IMR-90 (cell line): ENCODE measurements at regions not wholly inside any gene's neighbourhood (a gene's known extent, or its start where the extent isn't known, plus 50 kb on each side); places are given as distances from the start of the nearest gene placed in this dataset.

Source experiments
- ATAC-seq: fragments of 200-7000 bp; cut with Tn5 transposase; 2 replicates; pipeline ENCODE4 v1.9.1; 2020; ENCODE audit warnings: low read depth, mild to moderate bottlenecking, moderate library complexity
- BruUV-seq: library from RNA; stranded (reverse); fragments of 400-500 nt; replicated peaks from 2 replicates; lab custom pipeline; 2021; lab: Mats Ljungman, UMichigan
- CTCF ChIA-PET: fragments of 300-600 bp; formaldehyde crosslinking; extraction: SDS; loops from one replicate; lab custom pipeline; 2021; ENCODE audit warnings: antibody characterized with exemption; lab: Yijun Ruan, JAX
- POLR2A ChIA-PET: fragments of 300-600 bp; sonication (Branson Sonifier 250); formaldehyde crosslinking; loops from one replicate; lab custom pipeline; 2022; ENCODE audit warnings: antibody characterized with exemption; ENCODE audit not compliant: unreplicated experiment; lab: Charles Lee
- DNase-seq: peaks from one replicate; pipeline ENCODE4 v3.0.0; 2013
- H2AFZ ChIP-seq: replicated peaks from 2 replicates; pipeline ENCODE3; 2013; ENCODE audit warnings: low read length, mild to moderate bottlenecking; ENCODE audit not compliant: poor library complexity
- H2AK5ac ChIP-seq: 2 replicates; pipeline ENCODE4 v1.6.1; 2013; ENCODE audit warnings: low read depth, low read length, inconsistent platforms
- H2AK9ac ChIP-seq: replicated peaks from 2 replicates; pipeline ENCODE3; 2013; ENCODE audit warnings: mild to moderate bottlenecking, low read depth, low read length, moderate library complexity; ENCODE audit not compliant: poor library complexity
- H2BK120ac ChIP-seq: 2 replicates; pipeline ENCODE4 v1.6.1; 2013; ENCODE audit warnings: low read depth, low read length, inconsistent platforms
- H2BK15ac ChIP-seq: 3 replicates; pipeline ENCODE4 v1.6.1; 2013; ENCODE audit warnings: low read depth, low read length, inconsistent platforms
- H2BK20ac ChIP-seq: 2 replicates; pipeline ENCODE4 v1.6.1; 2013; ENCODE audit warnings: low read depth, mild to moderate bottlenecking, inconsistent platforms, low read length, moderate library complexity
- H2BK5ac ChIP-seq: 2 replicates; pipeline ENCODE4 v1.6.1; 2013; ENCODE audit warnings: mild to moderate bottlenecking, low read depth, low read length, inconsistent platforms; ENCODE audit not compliant: poor library complexity, severe bottlenecking
- H3K14ac ChIP-seq: replicated peaks from 2 replicates; pipeline ENCODE4 v1.6.1; 2013; ENCODE audit warnings: low read depth, low read length, inconsistent platforms
- H3K18ac ChIP-seq: 2 replicates; pipeline ENCODE4 v1.6.1; 2013; ENCODE audit warnings: low read depth, low read length, control low read depth
- H3K23ac ChIP-seq: 2 replicates; pipeline ENCODE4 v1.6.1; 2013; ENCODE audit warnings: low read depth, low read length, inconsistent platforms
- H3K27ac ChIP-seq: 2 replicates; pipeline ENCODE4 v1.5.1; 2013; ENCODE audit warnings: mild to moderate bottlenecking, control low read depth, low read length; ENCODE audit not compliant: insufficient read depth
- H3K27me3 ChIP-seq: 2 replicates; pipeline ENCODE4 v1.6.1; 2013; ENCODE audit warnings: low read length; ENCODE audit not compliant: control insufficient read depth, insufficient read depth
- H3K36me3 ChIP-seq: 2 replicates; pipeline ENCODE4 v1.6.1; 2013; ENCODE audit warnings: low read length, mixed read lengths; ENCODE audit not compliant: control insufficient read depth, insufficient read depth
- H3K4ac ChIP-seq: 2 replicates; pipeline ENCODE4 v1.6.1; 2013; ENCODE audit warnings: low read depth, low read length, inconsistent platforms
- H3K4me1 ChIP-seq: 2 replicates; pipeline ENCODE4 v1.6.1; 2013; ENCODE audit warnings: low read length, mixed read lengths; ENCODE audit not compliant: control insufficient read depth, insufficient read depth
- H3K4me2 ChIP-seq: 2 replicates; pipeline ENCODE4 v1.6.1; 2013; ENCODE audit warnings: low read depth, mild to moderate bottlenecking, control low read depth, low read length, moderate library complexity
- H3K4me3 ChIP-seq: 2 replicates; pipeline ENCODE4 v1.5.1; 2013; ENCODE audit warnings: low read depth, mild to moderate bottlenecking, control low read depth, low read length, moderate library complexity; ENCODE audit not compliant: insufficient read depth
- H3K56ac ChIP-seq: 2 replicates; pipeline ENCODE4 v1.6.1; 2013; ENCODE audit warnings: low read length, inconsistent platforms; ENCODE audit not compliant: insufficient read depth; ENCODE audit errors: extremely low read depth
- H3K79me1 ChIP-seq, 2 experiments: 2 replicates each; pipeline ENCODE4 v1.6.1; 2013; ENCODE audit warnings: low read length in 2 of 2, inconsistent platforms in 1 of 2, low read depth in 1 of 2
- H3K9ac ChIP-seq: 2 replicates; pipeline ENCODE4 v1.6.1; 2013; ENCODE audit warnings: low read depth, low read length, control low read depth
- H3K9me1 ChIP-seq: 2 replicates; pipeline ENCODE4 v1.6.1; 2013; ENCODE audit warnings: low read length, inconsistent platforms; ENCODE audit not compliant: insufficient read depth
- H3K9me3 ChIP-seq: 2 replicates; pipeline ENCODE4 v1.6.1; 2013; ENCODE audit warnings: low read length; ENCODE audit not compliant: control insufficient read depth, insufficient read depth
- H4K20me1 ChIP-seq: 2 replicates; pipeline ENCODE4 v1.6.1; 2013; ENCODE audit warnings: low read length, inconsistent platforms; ENCODE audit not compliant: insufficient read depth
- H4K5ac ChIP-seq: 2 replicates; pipeline ENCODE4 v1.6.1; 2013; ENCODE audit warnings: mild to moderate bottlenecking, low read depth, low read length, control low read depth
- H4K8ac ChIP-seq, 2 experiments: 2 replicates each; pipeline ENCODE4 v1.6.1; 2013; ENCODE audit warnings: low read depth in 2 of 2, low read length in 2 of 2, control low read depth in 1 of 2, inconsistent platforms in 1 of 2
- H4K91ac ChIP-seq: 2 replicates; pipeline ENCODE4 v1.6.1; 2013; ENCODE audit warnings: low read depth, low read length, inconsistent platforms; ENCODE audit not compliant: insufficient read depth
- BHLHE40 ChIP-seq: fragments of 150-350 bp; IDR thresholded peaks from 2 replicates; pipeline ENCODE4 v1.6.1; 2016; ENCODE audit warnings: mild to moderate bottlenecking, low read depth, low read length
- CEBPB ChIP-seq: IDR thresholded peaks from 2 replicates; pipeline ENCODE4 v1.6.1; 2012; ENCODE audit warnings: low read depth, low read length, improper control_type of control experiment
- CHD1 ChIP-seq: IDR thresholded peaks from 2 replicates; pipeline ENCODE4 v1.6.1; 2012; ENCODE audit warnings: low read depth, low read length, improper control_type of control experiment
- CTCF ChIP-seq: conservative IDR thresholded peaks from 2 replicates; pipeline ENCODE4 v1.5.1; 2012; ENCODE audit warnings: mild to moderate bottlenecking, low read depth, low read length, improper control_type of control experiment
- ELK1 ChIP-seq: fragments of 150-350 bp; IDR thresholded peaks from 2 replicates; pipeline ENCODE4 v1.6.1; 2016; ENCODE audit warnings: low read depth, mild to moderate bottlenecking, low read length, moderate library complexity, borderline replicate concordance
- FOS ChIP-seq: fragments of 150-350 bp; IDR thresholded peaks from 2 replicates; pipeline ENCODE4 v1.6.1; 2016; ENCODE audit warnings: low read depth, low read length
- MAFK ChIP-seq: IDR thresholded peaks from 2 replicates; pipeline ENCODE4 v1.6.1; 2012; ENCODE audit warnings: low read depth, low read length, improper control_type of control experiment
- MAZ ChIP-seq: IDR thresholded peaks from 2 replicates; pipeline ENCODE4 v1.6.1; 2012; ENCODE audit warnings: low read depth, mild to moderate bottlenecking, low read length, improper control_type of control experiment, moderate library complexity, borderline replicate concordance
- MXI1 ChIP-seq: IDR thresholded peaks from 2 replicates; pipeline ENCODE4 v1.6.1; 2012; ENCODE audit warnings: low read depth, mild to moderate bottlenecking, low read length, moderate library complexity, borderline replicate concordance
- NFE2L2 ChIP-seq: fragments of 150-350 bp; IDR thresholded peaks from 2 replicates; pipeline ENCODE4 v1.6.1; 2016; ENCODE audit warnings: low read depth, mild to moderate bottlenecking, low read length
- POLR2A ChIP-seq: IDR thresholded peaks from 2 replicates; pipeline ENCODE4 v1.6.1; 2012; ENCODE audit warnings: mild to moderate bottlenecking, low read depth, low read length
- RAD21 ChIP-seq: IDR thresholded peaks from 2 replicates; pipeline ENCODE4 v1.6.1; 2012; ENCODE audit warnings: low read length, improper control_type of control experiment
- RCOR1 ChIP-seq: IDR thresholded peaks from 2 replicates; pipeline ENCODE4 v1.6.1; 2012; ENCODE audit warnings: mild to moderate bottlenecking, low read length, improper control_type of control experiment; ENCODE audit not compliant: insufficient replicate concordance
- RFX5 ChIP-seq: IDR thresholded peaks from 2 replicates; pipeline ENCODE4 v1.8.0; 2012; ENCODE audit warnings: low read depth, mild to moderate bottlenecking, low read length, moderate library complexity
- SMC3 ChIP-seq: fragments of 150-350 bp; IDR thresholded peaks from 2 replicates; pipeline ENCODE4 v1.6.1; 2016; ENCODE audit warnings: low read depth, mild to moderate bottlenecking, antibody characterized with exemption, low read length, moderate library complexity
- USF2 ChIP-seq: fragments of 150-350 bp; IDR thresholded peaks from 2 replicates; pipeline ENCODE4 v1.6.1; 2017; ENCODE audit warnings: mild to moderate bottlenecking, antibody characterized with exemption, low read length, low read depth
- WGBS, 2 experiments: methylation state at CpG; one replicate each; pipeline versions ENCODE4 v1.1.5 to v1.1.7; 2013; ENCODE audit warnings: missing lambda C conversion rate in 2 of 2; ENCODE audit not compliant: insufficient read length in 1 of 2; ENCODE audit errors: extremely low coverage in 2 of 2; 5-methylcytosine and 5-hydroxymethylcytosine counted together
- dilution Hi-C: fragments of 300-500 bp; cut with HindIII; formaldehyde crosslinking; loops from one replicate; pipeline ENCODE4 v1.14.3; 2018; ENCODE audit warnings: low sequenced_read_pairs; ENCODE audit not compliant: unreplicated experiment
- in situ Hi-C: fragments of 300-500 bp; cut with MboI; formaldehyde crosslinking; loops from 3 replicates; pipeline ENCODE4 v1.14.3; 2019; ENCODE audit warnings: low sequenced_read_pairs, inconsistent platforms, mixed read lengths
- intact Hi-C: fragments of 100-400 bp; cut with micrococcal nuclease; formaldehyde crosslinking; loops from 2 replicates; pipeline ENCODE4 v1.10.0; 2022

- H3K18ac ChIP-seq = no peak overlapping the region
- POLR2A ChIA-PET = no interaction called here
- H3K4ac ChIP-seq = no peak overlapping the region
- no peak overlapping the region for H3K27ac ChIP-seq
- no TSS peak for BruUV-seq
- H2AK5ac ChIP-seq = no peak overlapping the region
- H3K9me3 ChIP-seq = peaks cover 7% of the 10 kb centered on the region
- no CpG with 5 or more reads among the region's 3 CpGs for WGBS, 2 experiments
- no peak overlapping the region for H4K91ac ChIP-seq
- H2AK9ac ChIP-seq = no peak overlapping the region
- H3K4me1 ChIP-seq = no peaks in the 10 kb centered on the region
- no peak overlapping the region for H3K23ac ChIP-seq
- H3K14ac ChIP-seq = no peak overlapping the region
- intact Hi-C loops (no loop called here), in situ Hi-C loops (no loop called here), dilution Hi-C loops (no loop called here)
- H4K8ac ChIP-seq = no peak overlapping the region
- H2BK120ac ChIP-seq = no peak overlapping the region
- H3K4me2 ChIP-seq = no peak overlapping the region
- H2BK20ac ChIP-seq = no peak overlapping the region
- DNase-seq (no peak), ATAC-seq (no peak)
- no peak overlapping the region for H3K4me3 ChIP-seq
- no peak overlapping the region for H3K9ac ChIP-seq
- H2BK5ac ChIP-seq = no peak overlapping the region
- no peak overlapping the region for H4K5ac ChIP-seq
- CTCF ChIA-PET = no interaction called here
- no peaks in the 10 kb centered on the region for H4K20me1 ChIP-seq
- H3K9me1 ChIP-seq = no peaks in the 10 kb centered on the region
- no peak overlapping the region for H2AFZ ChIP-seq
- no peak overlapping the region for H3K56ac ChIP-seq
- H2BK15ac ChIP-seq = no peak overlapping the region
- H3K27me3 ChIP-seq = no peaks in the 10 kb centered on the region
- no peaks in the 10 kb centered on the region for H3K79me1 ChIP-seq
- no peak for TF ChIP-seq FOS
- no peak for TF ChIP-seq USF2
- TF ChIP-seq CHD1 = no peak
- no peak for TF ChIP-seq MAFK
- TF ChIP-seq MXI1 = no peak
- TF ChIP-seq RFX5 = no peak
- no peak for TF ChIP-seq NFE2L2
- no peak for TF ChIP-seq MAZ
- no peak for TF ChIP-seq BHLHE40
- TF ChIP-seq RCOR1 = no peak
- TF ChIP-seq CTCF = no peak
- no peak for TF ChIP-seq CEBPB
- TF ChIP-seq SMC3 = no peak
- TF ChIP-seq RAD21 = no peak
- no peak for TF ChIP-seq ELK1
- no peak for TF ChIP-seq POLR2A
- H3K36me3 ChIP-seq = no peaks in the 10 kb centered on the region
Observed at GRCh38 chr2:103285354-103285753, 523.5 kb downstream of the TMEM182 start.
